T-helper 2 cell (primary cell): ENCODE measurements at regions not wholly inside any gene's neighbourhood (a gene's known extent, or its start where the extent isn't known, plus 50 kb on each side); places are given as distances from the start of the nearest gene placed in this dataset.
"Not testable (repeated sequence)": the region's sequence is repeated elsewhere in the genome, so short reads cannot be mapped to it uniquely, and the experiment has no call there.

Experiments
- DNase-seq, 5 experiments: peaks; one replicate each; pipeline versions ENCODE4 v3.0.0 to v3.0.0-alpha.2; 2012 to 2022

DNA sequence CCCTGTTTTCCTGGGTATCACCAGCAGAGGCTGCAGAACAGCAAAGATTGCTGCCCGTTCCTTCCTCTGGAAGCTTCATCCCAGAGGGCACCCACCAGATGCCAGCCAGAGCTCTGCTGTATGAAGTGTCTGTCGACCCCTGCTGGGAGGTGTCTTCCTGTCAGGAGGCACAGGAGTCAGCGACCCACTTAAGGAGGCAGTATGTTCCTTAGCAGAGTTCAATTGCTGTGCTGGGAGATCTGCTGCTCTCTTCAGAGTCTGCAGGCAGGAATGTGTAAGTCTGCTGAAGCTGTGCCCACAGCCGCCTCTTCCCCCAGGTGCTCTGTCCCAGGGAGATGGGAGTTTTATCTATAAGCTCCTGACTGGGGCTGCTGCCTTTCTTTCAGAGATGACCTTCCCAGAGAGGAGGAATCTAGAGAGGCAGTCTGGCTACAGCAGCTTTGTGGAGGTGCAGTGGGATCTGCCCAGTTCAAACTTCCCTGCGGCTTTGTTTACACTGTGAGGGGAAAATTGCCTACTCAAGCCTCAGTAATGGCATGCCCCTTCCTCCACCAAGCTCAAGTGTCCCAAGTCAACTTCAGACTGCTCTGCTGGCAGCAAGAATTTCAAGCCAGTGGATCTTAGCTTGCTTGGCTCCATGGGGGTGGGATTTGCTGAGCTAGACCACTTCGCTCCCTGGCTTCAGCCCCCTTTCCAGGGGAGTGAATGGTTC, 100.6 kb downstream of the TMEM168 start:
- not testable (repeated sequence) for DNase-seq

DNA sequence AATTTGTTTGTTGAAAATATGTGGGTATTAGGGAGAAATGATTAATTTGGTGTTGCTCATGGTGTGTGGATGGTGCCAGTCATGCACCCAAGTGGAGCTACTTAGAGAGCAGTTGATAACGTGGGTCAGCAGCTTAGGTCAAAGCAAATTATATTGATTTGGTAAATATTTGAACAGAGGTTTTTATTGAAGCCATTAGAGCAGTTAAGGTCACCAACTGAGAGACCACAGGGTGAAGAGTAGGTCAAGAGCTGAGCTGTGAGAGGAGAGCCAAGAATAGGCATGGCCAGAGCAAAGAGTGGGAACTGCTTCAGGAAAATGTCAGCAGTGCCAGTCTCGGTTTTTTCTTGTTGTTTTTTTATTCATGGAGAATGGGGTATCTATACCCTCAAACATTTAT, 97.9 kb downstream of the TMEM168 start:
- no peak for DNase-seq

DNA sequence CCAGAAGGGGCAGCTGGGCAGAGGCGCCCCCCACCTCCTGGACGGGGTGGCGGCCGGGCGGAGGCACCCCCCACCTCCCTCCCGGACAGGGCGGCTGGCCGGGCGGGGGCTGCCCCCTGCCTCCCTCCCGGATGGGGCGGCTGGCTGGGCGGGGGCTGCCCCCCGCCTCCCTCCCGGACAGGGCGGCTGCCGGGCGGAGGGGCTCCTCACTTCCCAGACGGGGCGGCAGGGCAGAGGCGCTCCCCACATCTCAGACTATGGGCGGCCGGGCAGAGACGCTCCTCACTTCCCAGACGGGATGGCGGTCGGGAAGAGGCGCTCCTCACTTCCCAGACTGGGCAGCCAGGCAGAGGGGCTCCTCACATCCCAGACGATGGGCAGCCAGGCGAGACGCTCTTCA, 93.0 kb downstream of the TMEM168 start:
- DNase-seq = not testable (repeated sequence)

DNA sequence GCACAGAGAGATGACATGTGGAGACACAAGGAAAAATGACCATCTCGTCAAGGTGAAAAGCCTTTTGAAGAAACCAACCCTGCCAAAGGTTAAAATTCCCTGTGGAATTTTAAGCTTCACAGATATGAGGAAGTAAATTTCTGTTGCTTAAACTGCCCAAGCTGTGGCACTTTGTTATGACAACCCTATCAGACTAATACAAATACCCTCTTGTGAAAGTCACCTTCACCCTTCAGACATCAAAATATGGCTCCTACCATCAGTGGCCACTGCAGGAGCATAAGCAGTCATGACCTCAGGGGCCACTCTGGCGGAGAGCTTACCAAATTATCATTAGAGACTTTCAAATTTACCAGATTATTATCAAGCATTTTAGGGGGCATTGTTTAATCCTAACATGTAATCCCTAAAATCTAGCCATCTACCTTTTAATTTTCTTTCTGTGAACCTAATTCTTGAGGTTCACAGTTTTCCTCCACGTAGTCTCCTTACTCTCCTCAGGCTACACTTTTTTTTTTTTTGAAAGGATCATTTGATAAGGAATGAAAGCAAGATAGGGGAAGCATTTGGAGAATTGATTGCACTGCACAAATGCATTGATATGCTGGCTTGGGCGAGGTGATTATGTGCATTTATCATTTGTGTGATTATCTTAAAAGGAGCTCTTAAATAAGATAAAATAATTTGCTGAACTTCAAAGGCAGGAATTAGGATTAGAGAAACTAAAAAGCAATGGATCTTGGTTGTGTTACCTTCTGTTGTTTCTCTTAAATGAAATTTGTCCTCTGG, 90.3 kb downstream of the TMEM168 start:
- no peak for DNase-seq

DNA sequence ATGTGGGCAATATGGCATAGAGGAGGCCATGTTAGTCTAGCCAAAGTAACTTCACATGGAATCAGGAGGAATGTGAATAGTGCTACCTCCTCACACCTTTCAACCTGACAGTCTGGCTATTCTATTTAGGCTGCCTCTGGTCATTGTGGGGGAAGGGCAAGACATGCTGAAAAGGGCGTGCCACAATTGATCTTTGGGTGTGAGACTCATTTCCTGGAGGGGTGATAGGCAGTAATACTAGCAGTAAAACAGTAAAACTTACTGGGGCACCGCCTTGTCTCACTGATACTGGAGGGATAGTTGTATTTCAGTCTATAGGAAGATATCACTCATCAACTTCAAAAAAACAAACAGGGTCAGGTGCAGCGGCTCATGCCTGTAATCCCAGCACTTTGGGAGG, 88.7 kb downstream of the TMEM168 start:
- no peak for DNase-seq

DNA sequence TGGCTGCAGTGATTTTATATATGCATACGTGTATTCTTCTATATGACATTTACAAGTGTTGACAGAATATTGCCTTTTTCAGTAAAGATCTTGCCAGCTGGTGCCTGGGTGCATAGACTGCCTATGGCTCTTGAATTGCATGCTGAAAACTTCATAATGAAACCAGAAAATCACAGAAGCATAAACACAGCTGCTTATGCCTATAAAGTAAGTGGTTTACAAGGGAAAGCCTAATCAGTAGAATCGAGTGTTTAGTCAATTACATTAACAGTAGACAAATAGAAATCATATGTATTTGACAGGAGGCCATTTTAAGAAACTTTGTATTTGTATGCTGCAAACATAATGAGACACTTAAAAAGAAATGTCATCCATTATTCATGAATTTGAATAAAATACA, 82.5 kb downstream of the TMEM168 start:
- no peak for DNase-seq

DNA sequence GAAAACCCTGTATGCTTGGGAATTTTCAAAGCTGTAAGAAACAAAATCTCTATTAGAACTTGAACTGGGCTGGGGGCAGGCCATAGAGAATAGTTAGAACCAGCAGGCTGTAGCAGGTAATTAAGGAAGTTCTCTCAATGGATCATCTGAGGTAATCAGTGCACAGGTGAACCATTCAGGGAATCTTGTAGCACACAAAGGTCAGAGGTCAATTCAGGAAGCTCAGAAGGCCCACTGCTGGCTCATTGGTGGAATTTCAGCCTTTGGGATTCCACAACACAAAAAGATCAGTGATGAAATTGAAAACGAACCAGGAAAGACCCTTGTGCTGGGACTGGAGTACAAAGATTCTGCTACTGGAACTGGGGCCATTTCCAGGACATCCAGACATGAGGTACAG, 82.0 kb downstream of the TMEM168 start:
- no peak for DNase-seq
